HG03025 (cell line): ENCODE measurements at regions not wholly inside any gene's neighbourhood (a gene's known extent, or its start where the extent isn't known, plus 50 kb on each side); places are given as distances from the start of the nearest gene placed in this dataset.

Experiments
- ATAC-seq: cut with Tn5 transposase; IDR thresholded peaks from one replicate; pipeline ENCODE4 v1.9.1; 2021; ENCODE audit warnings: mild to moderate bottlenecking, moderate library complexity; ENCODE audit not compliant: unreplicated experiment, low FRiP score

GRCh38 chr20:4563031-4563430 is 123.2 kb upstream of the PRNP start:
- ATAC-seq = no peak

DNA sequence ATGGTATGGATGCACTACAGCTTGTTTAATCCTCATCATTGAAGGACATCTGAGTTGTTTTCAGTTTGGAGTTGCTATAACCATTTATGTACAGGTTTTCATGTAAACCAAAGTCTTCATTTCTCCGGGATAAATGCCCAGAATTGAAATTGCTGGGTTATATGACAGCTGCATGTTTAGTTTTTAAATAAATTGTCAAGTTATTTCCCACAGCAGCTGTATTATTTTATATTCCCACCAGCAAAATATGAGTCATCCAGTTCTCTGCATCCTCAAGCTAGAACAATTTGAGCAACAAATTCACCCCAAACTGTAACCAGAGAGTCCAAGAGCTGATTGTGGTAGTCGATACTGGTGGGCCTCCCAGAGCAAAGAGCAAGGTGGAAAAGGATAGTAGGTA is 125.6 kb upstream of the PRNP start:
- ATAC-seq = no peak

DNA sequence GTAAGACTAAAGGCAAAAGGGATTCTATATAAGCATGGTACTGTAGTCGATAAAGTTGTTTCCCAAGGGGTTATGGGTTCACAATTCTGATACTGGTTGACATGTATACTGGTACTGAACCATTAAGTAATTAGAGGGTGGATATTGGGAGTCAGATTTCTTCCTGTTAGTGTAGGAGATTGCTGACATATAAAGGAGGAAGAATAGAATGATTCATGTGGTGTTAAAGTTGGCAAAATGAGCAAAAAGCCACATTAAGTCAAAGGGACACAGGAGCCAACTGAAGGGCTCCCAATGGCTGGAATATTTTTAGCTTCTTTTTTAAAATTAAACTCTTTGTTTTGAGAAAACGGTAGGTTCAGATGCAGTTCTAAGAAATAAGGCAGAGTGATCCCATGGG is 126.3 kb upstream of the PRNP start:
- ATAC-seq = no peak

- ATAC-seq = no peak
These were observed 127.2 kb upstream of the PRNP start for GRCh38 chr20:4559106-4559505.

DNA sequence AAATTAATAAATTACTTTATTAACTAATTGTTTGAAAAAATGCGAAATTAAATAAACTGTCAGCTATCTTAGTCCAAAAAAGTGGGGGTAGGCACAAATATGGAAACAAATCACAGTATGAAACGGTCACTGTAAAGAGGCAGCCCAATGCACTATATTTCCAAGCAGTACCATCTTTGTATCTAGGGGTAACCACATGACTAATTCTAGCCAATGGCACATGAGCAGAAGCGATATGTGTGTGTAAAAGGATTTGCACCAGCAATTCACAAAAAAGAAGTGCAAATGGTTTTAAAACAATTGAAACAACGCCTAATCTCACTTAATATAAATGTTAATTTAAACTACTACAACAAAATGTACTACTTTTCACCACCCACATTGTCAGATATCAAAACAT is 129.5 kb upstream of the PRNP start:
- no peak for ATAC-seq

DNA sequence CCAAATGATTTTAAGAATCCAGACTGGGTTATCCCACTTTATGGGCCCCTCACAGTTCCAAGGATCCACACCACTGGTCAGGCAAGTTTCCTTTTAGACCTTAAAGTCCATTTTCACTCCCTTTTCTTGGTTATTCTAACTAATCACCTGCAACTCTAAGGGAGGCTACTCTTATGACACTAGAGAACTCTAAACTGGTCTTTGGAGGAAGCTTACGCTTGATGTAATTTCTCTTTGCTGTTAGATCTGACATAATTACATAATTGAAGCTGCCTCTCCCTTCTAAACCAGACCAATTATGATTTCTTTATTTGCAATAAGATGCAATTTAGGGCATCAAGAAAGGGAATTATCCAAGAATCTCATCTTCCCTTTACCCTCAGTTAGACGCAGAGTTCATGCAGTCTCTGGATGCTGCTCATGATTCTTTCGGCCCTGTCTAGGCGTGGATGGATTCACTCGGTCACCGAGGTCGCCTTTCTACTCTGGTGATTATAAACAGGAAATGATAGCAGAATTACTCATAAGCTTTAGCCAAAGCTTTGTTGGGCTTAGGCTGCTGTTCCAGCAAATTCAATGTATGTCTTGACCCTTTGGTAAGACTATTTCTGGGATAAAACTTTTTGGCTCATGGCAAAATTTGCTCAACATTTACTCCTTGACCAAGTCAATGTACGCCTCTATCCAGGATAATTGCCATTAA is 130.9 kb upstream of the PRNP start:
- ATAC-seq = no peak

DNA sequence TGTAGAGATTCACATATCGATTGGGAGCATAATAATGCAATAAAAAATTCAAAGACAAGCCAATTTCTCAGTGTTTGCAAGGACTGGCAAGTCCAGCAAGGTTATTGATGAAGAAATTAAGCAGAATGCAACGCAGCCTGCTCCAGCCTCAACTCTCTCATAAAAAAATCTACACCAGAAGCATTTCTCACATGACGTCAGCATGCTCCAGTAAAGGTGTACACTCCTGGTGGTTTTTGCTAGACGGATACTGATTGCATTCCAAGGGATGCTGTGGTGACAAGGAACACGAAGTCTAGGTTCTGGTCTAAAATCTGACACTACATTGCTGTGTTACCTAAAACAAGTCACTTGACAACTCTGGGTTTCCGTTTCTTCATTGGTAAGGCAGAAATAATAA is 131.9 kb upstream of the PRNP start:
- ATAC-seq = no peak

DNA sequence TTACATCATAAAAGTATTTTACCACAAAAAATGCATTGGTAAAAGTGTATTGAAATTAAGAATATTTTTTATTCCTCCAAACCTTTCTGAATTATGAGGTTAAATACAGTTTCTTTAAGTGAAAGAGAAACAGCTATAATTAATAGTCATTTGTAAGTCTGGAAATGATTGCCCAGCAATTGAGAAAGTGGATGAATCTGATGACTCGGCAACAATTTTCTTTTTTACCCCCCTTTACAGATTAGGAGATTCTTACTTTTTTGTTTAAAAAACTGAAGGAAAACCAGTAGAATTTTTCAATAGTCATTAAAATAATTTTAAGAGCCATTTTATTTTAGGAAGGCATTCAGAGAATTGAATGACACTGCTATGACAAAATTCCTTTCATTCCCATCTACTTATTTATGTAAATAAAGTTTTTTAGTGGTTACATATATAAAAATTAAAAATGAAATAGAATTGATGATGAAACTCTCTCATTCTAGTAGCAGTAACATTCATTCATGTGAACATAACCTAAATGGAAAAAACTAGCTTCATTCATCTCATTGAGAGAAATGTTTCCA is 134.1 kb upstream of the PRNP start:
- no peak for ATAC-seq

- ATAC-seq = no peak
These were observed 135.5 kb upstream of the PRNP start for GRCh38 chr20:4550740-4551139.

DNA sequence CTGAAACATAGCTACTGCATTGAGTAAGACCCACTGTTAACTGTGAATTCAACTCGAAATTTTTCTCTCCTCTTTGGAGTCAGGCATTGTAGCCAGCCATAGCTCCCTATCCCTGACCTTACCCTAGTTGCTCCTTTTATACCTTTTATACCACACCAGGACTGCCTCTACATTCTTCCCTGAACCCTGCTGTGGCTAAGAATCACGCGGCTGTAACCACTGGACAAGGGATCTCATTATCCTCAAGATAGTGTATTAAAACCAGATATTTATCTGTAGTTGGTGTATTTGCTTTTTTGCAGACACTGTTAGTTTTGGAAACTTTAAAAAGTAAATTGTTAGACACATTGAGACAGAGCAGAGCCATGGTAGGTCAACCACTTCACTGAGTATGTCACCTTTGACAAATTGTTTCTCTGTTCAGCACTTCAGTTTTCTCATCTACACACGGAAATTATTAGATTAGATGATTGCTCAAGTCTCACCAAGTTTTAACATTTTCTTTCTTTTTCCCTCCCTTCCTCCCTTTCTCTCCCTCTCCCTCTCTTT is 136.5 kb upstream of the PRNP start:
- ATAC-seq = no peak

DNA sequence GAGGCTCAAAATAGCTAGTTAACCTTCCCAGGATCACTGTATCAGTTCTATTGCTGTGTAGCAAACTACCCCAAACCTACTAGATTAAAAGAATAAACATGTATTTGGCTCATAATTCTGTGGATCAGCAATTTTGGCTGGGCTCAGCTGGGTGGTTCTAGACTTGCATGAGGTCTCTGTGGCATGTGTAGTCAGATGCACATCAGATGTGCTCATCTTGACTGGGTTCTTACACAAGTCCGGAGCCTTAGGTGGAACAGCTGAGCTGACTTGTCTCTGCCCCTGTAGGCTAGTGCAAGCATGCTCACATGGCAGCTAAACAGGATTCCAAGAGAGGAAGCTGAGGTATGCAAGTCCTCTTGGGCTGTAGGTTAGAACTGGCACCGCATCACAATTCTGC is 137.7 kb upstream of the PRNP start:
- no peak for ATAC-seq

DNA sequence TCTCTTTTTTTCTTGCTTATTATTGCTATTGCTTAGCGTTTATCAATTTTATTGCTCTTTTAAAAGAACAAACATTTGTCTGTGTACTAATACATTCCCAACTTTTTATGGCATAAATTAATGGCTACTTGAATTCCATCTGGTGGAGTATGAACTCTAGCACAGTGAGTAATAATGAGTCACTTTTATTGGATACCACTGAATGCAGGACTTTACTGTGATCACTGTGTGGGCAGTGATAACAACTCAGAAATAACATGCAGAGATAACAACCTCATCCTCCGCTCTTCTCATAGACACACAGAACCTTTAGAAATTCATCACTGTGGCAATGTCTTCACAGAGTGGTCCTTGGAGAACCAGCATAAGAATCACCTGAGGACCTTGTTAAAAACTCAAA is 139.5 kb upstream of the PRNP start:
- ATAC-seq = no peak

DNA sequence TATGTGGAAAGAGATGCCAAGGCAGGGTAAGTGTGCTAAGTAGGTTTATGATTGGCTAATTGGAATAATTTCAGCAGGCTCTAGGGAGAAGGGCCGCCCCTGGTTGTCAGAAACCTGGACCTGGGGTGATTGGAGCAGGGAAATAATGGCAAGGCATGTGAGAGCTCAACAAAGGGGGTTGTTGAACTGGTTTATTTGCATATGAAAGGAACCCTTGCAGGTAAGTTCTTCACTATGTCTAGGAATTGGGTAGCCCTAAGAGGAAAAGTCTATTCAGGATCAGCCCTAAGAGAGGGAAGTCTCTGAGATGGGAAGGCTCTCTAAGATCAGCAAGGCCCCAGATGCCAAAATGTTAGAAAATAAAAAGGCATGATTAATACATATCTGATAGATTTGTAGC is 139.9 kb upstream of the PRNP start:
- no peak for ATAC-seq

GRCh38 chr20:4545526-4545925 is 140.7 kb upstream of the PRNP start:
- ATAC-seq = no peak

- ATAC-seq = no peak
These were observed 141.5 kb upstream of the PRNP start for GRCh38 chr20:4544765-4545164.

DNA sequence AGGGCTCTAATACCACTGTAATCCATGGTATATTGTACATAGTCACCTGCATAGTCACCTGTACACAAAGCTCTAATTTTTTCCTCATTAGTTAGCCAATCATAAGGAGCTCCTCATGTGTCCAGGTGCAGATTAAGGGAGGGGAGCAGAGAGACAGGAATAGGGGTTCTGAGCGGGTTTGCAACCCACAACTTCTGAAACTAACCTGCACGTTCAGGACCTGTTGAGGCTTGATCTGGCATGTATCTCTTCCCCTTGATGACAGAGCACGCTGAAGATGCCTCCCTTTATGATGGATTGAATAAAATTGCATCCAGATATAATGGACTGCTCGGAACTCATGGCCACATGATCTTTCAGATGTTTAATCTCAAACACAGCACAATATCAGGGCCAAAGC is 144.0 kb upstream of the PRNP start:
- ATAC-seq = no peak

- no peak for ATAC-seq
These were observed 151.9 kb upstream of the PRNP start for GRCh38 chr20:4534315-4534714.

- no peak for ATAC-seq
These were observed 152.7 kb upstream of the PRNP start for GRCh38 chr20:4533368-4534133.

GRCh38 chr20:4532772-4533171 is 153.5 kb upstream of the PRNP start:
- no peak for ATAC-seq

GRCh38 chr20:4524792-4525191 is 161.5 kb upstream of the PRNP start:
- ATAC-seq = no peak

DNA sequence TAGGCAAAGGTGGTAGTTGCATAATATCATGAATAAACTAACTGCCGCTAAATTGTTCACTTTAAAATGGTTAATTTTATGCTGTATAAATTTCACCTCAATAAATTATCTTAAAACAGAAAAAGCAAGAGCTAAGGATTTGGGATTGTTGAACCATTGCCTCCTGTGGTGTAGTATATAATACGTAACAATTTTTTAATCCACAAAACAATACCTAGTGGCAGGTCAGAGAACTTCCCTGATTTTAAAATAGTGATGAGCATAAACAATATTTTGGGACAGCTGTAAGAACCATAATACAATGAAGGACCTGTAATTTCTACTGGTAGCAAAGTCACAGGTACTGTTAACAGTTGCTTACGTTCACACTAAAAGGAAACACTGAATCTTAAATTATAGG is 161.9 kb upstream of the PRNP start:
- no peak for ATAC-seq

- ATAC-seq = no peak
These were observed 163.9 kb upstream of the PRNP start for GRCh38 chr20:4522310-4522709.
